ENCODE measurements at regions not wholly inside any gene's neighbourhood (a gene's known extent, or its start where the extent isn't known, plus 50 kb on each side); places are given as distances from the start of the nearest gene placed in this dataset.
A peak's percentile ranks its signal among the peaks of the same experiment; 100 is the strongest.

DNA sequence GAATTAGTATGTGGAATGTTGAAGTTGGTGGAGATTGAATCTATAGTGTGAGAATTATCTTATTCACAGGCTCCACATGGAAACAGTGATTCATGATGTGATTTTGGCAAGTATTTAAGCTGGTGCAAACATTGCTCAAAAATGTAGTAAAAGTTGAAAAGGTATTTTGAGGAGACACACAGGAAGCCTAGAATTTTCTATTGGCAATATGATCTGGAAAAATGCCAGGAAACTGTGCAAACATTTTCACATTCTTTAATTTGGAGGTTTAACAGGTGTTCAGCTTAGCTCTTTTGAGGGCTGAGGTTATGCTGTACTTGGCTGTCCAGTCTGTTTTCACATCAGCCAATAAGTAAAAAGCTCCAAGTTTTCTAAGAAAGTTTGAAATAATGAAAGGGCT lies 327.3 kb downstream of the RWDD3 start:
- no peak overlapping the region for H3K4me3 ChIP-seq (replicated peaks; ENCODE audit: low read depth, low read length)
- DNase-seq (ENCODE audit: low read depth) = no peak
- TF ChIP-seq, protein P1, sequence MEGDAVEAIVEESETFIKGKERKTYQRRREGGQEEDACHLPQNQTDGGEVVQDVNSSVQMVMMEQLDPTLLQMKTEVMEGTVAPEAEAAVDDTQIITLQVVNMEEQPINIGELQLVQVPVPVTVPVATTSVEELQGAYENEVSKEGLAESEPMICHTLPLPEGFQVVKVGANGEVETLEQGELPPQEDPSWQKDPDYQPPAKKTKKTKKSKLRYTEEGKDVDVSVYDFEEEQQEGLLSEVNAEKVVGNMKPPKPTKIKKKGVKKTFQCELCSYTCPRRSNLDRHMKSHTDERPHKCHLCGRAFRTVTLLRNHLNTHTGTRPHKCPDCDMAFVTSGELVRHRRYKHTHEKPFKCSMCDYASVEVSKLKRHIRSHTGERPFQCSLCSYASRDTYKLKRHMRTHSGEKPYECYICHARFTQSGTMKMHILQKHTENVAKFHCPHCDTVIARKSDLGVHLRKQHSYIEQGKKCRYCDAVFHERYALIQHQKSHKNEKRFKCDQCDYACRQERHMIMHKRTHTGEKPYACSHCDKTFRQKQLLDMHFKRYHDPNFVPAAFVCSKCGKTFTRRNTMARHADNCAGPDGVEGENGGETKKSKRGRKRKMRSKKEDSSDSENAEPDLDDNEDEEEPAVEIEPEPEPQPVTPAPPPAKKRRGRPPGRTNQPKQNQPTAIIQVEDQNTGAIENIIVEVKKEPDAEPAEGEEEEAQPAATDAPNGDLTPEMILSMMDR (IDR thresholded peaks at IDR 0.05; ENCODE audit: low read length, missing control alignments) = no peak

DNA sequence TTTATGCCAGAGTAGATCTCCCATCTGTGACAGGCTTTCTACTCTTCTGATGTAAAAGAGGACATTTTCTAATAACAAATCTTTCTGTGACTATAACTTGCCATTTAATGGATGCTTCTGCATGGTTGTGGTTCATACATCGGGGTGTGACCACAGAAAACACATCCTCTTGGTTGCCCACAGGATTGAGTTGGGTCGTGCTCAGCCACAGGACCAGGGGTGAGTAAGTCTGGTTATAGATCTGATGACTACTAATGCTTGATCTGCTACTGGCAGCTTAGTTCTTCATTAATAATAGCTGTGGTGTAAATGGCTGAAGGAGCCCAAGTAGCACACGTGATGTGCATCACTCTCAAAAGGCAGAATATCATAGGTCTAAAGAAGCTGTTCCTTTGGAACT lies 328.2 kb downstream of the RWDD3 start:
- no peak for DNase-seq (ENCODE audit: low read depth)
- H3K4me3 ChIP-seq (replicated peaks; ENCODE audit: low read depth, low read length) = no peak overlapping the region
- TF ChIP-seq, protein P1 (IDR thresholded peaks at IDR 0.05; ENCODE audit: low read length, missing control alignments) = no peak

DNA sequence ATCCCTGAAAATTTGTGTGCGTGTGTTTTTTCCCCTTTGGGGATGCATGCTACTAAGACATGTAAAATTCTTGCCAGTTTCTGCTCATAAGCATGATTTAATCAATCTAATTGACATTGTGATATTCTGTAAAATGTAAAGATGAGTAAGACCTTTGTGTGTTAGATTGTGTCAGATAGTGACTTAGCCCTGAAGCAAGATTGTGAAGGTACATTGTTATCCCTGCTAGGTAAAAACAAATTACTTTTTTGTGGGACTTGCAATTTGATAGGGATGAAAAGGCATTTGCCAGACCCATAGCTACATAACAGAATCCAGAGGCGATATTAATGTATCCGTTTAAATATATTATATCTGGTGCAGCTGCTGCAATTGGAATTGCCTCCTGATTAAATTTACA lies 338.0 kb downstream of the RWDD3 start:
- no peak for DNase-seq (ENCODE audit: low read depth)
- no peak overlapping the region for H3K4me3 ChIP-seq (replicated peaks; ENCODE audit: low read depth, low read length)
- TF ChIP-seq, protein P1 (IDR thresholded peaks at IDR 0.05; ENCODE audit: low read length, missing control alignments) = no peak

DNA sequence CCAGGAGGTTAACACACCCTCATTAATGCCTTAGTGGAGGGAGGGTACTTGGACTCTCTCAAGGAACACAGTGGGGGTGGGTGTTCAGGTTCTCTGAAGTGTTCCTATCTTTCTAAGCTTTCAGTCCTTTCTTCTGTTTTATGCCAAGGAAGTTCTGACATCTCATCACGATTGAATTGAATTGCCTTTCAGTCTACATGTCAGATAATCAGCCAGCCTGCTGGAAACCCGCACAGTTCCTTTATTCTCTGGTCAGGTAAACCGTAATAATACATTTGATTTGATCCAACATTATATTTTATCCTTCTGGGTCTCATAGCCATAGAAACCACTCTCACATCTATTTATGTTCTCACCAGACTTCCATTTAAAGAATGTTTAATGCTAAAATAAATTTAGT lies 339.0 kb downstream of the RWDD3 start:
- TF ChIP-seq, protein P1 (IDR thresholded peaks at IDR 0.05; ENCODE audit: low read length, missing control alignments) = no peak
- H3K4me3 ChIP-seq (replicated peaks; ENCODE audit: low read depth, low read length) = no peak overlapping the region
- DNase-seq (ENCODE audit: low read depth) = no peak

DNA sequence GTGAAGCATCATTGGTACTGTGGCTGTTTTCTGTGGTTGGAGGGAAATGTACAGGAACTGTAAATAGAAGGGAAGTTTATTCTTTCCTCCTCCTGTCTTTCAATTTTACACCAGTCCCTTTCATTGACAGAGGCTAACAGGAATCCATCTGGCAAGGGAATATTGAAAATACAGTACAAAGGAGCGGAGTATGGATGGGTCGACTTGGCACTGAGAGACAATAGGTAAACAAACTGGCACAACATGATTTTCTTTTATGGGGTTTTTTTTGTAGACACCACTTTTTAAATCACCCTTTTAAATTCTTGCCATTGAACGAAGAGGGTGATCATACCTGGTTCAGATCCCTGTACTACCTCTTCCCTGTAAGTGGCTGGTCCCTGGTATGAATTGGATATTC lies 341.3 kb downstream of the RWDD3 start:
- no peak for DNase-seq (ENCODE audit: low read depth)
- TF ChIP-seq, protein P1 (IDR thresholded peaks at IDR 0.05; ENCODE audit: low read length, missing control alignments) = no peak
- no peak overlapping the region for H3K4me3 ChIP-seq (replicated peaks; ENCODE audit: low read depth, low read length)

DNA sequence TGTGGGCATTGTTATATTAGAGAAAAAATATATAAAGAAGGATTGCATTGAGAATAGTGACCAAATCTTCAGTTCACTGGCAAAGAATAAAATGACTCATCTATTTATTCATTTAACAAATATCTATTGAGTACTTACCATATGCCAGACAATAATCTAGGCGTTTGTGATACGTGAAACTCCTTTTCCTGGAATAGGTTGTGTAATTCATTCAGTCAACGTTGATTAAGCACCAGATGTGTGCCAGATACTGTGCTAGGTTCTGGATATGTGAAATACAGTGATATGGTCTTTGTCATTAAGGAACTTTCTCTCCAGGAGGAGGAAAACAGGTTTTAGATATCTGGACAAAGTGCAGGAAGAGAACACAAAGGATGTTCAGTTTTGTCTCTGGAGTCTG lies 344.5 kb downstream of the RWDD3 start:
- TF ChIP-seq, protein P1 (IDR thresholded peaks at IDR 0.05; ENCODE audit: low read length, missing control alignments) = no peak
- DNase-seq (ENCODE audit: low read depth) = peak; percentile 8
- H3K4me3 ChIP-seq (replicated peaks; ENCODE audit: low read depth, low read length) = no peak overlapping the region

DNA sequence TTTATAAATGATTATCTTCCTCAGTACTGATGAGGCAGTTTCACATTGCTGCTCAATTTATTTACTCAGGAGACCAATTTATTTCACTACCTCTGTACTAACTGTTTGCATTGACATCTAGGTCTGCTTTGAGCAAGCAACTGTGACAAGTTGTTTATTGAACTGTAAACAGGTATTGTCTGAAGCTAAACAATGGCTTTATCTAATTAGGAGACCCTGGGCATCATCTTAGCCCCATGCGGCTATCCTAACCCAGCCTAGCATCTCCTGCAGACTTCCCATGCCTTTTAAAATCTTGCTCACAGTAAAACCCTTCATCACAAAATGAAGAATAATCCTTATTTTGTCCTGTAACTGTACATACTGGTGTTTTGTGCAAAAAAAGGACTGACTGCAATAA lies 348.2 kb downstream of the RWDD3 start:
- no peak for DNase-seq (ENCODE audit: low read depth)
- TF ChIP-seq, protein P1 (IDR thresholded peaks at IDR 0.05; ENCODE audit: low read length, missing control alignments) = no peak

More for the DNA sequence above, 348.2 kb downstream of the RWDD3 start:
- no peak overlapping the region for H3K4me3 ChIP-seq (replicated peaks; ENCODE audit: low read depth, low read length)
